Stimulated activated memory B cell treated with anti-CD40 and anti-IgM and Interleukin-4, amounts not matched to agents 10 μg/mL and 1 μg/mL and 100 μg/mL, for 72 hours (primary cell): ENCODE measurements at regions not wholly inside any gene's neighbourhood (a gene's known extent, or its start where the extent isn't known, plus 50 kb on each side); places are given as distances from the start of the nearest gene placed in this dataset.
"Not testable (repeated sequence)": the region's sequence is repeated elsewhere in the genome, so short reads cannot be mapped to it uniquely, and the experiment has no call there.

ENCODE experiments used
- ATAC-seq: fragments of 150-1000 bp; cut with Tn5 transposase; 2 replicates; pipeline ENCODE4 v1.10.0; 2021
- H3K27ac Mint-ChIP-seq: one replicate; pipeline ENCODE4 v1.8.0; 2022; ENCODE audit warnings: mild to moderate bottlenecking, mixed read lengths
- H3K27me3 Mint-ChIP-seq: one replicate; pipeline ENCODE4 v1.8.0; 2022; ENCODE audit warnings: mixed read lengths
- H3K36me3 Mint-ChIP-seq: one replicate; pipeline ENCODE4 v1.8.0; 2022; ENCODE audit warnings: mixed read lengths
- H3K4me1 Mint-ChIP-seq: one replicate; pipeline ENCODE4 v1.8.0; 2022; ENCODE audit warnings: mixed read lengths
- H3K4me3 Mint-ChIP-seq: one replicate; pipeline ENCODE4 v1.8.0; 2022; ENCODE audit warnings: mild to moderate bottlenecking, moderate library complexity, mixed read lengths
- H3K9me3 Mint-ChIP-seq: one replicate; pipeline ENCODE4 v1.8.0; 2022; ENCODE audit warnings: mixed read lengths

DNA sequence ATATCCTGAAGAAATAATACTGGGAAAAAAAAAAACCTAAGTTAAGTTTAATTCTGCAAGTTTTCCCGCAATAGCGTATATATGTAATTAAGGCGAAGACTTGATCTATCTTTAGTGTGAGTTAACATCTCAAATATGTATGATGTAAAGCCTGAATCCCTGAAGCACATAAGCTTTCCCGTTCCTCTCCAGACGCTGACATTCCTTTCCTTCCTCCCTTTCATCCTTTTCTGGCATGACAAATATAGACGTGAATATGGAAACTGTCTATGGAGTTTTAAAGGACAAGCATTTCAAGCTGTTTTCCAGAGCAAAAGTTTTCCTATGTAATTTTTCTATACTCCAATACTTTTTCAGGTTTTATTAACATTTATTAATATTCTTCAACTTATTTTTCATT is 637.0 kb downstream of the COL12A1 start:
- Mint-ChIP-seq H3K36me3 (no peaks in the 10 kb centered on the region), H3K4me3 (no peak overlapping the region), H3K27me3 (no peaks in the 10 kb centered on the region), H3K4me1 (no peaks in the 10 kb centered on the region), H3K9me3 (no peaks in the 10 kb centered on the region), H3K27ac (no peak overlapping the region)
- no peak for ATAC-seq

DNA sequence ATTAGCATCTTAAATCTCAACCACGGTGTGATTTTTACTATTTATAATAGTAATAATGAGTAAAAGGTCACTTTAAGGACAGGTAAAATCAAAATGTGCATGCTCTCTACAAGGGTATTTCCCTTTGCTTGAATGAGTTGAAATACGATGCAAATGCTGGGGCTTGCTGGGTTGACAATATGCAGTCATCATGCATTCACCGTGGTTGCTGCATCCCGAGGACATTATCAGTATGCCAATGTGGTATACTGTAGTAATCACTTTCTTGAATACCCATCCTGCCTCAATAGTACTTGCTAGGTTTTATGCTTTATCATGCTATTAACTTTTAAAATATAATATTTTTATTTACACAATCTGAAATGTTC is 637.9 kb downstream of the COL12A1 start:
- H3K4me3 Mint-ChIP-seq, ATAC-seq: not testable (repeated sequence)

DNA sequence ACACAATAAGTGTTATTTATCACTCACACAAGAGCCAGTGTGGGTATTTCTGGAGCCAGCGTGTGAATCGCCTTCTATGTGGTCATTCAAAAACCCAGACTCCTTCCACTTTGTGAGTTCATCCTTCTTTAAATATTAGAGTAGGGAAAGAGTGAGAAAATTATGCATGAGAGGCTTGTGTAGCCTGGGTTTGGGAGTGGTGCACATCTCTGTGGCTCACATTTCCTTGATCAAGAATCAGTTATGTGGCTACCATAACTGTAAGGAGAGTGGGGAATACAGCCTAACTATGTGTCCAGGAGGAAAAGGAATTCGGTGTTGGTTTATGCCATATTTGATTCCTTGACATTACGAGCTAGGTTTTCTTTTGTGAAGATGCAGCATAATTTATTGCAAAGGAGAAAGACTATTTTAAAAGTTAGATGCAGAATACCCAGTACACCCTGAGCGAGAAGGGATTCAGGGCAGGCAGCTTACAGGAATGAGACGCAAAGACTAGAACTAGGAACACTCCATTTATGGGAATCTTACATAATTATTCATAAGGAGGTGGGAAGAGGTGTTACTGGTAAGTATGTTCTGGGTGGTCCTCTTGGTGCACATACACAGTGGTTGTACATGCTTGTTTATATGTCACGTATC is 638.5 kb downstream of the COL12A1 start:
- ATAC-seq: no peak
- Mint-ChIP-seq H3K4me1 (no peaks in the 10 kb centered on the region), H3K27ac (no peak overlapping the region), H3K9me3 (no peaks in the 10 kb centered on the region), H3K36me3 (no peaks in the 10 kb centered on the region), H3K27me3 (no peaks in the 10 kb centered on the region), H3K4me3 (no peak overlapping the region)

More for the DNA sequence above, 637.9 kb downstream of the COL12A1 start:
- not testable (repeated sequence) for H3K27me3 Mint-ChIP-seq, H3K27ac Mint-ChIP-seq, H3K36me3 Mint-ChIP-seq, H3K4me1 Mint-ChIP-seq, H3K9me3 Mint-ChIP-seq

DNA sequence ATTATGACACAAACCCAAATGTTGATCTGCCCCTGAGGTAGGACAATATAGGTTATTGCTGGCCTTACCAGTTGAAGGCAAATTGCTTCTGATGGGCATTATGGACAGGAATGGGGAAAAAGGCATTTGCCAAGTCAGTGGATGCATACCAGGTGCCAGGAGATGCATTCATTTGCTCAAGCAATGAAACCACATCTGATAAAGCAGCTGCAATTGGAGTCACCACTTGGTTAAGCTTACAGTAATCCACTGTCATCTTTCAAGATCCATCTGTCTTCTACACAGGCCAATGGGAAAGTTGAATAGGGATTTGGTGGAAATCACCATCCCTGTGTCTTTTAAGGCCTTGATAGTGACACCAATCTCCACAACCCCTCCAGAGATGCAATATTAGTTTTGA is 648.6 kb downstream of the COL12A1 start:
- Mint-ChIP-seq H3K4me1 (no peaks in the 10 kb centered on the region), H3K27ac (no peak overlapping the region), H3K27me3 (no peaks in the 10 kb centered on the region), H3K36me3 (no peaks in the 10 kb centered on the region), H3K9me3 (peaks cover 3% of the 10 kb centered on the region), H3K4me3 (no peak overlapping the region)
- ATAC-seq: no peak

DNA sequence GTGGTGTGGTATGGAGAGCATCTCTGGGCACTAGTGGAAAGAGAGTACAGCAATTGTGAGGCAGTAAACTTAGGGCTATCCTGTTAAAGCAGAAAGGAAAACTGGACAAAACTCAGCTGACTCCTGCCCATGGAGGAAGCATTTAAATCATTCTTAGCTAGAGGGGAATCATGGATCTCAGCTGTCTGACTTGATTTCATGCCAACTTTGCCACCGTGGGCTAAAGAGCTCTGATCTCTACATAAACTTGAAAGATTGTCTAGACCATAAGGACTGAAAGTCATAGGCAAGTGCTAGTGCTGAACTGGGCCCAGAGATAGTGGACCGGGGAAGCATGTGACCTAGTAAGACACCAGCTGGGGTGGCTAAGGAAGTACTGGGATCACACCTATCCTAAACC is 651.8 kb downstream of the COL12A1 start:
- H3K4me3 Mint-ChIP-seq: no peak overlapping the region
- no peaks in the 10 kb centered on the region for H3K36me3 Mint-ChIP-seq
- H3K27ac Mint-ChIP-seq: no peak overlapping the region
- ATAC-seq: no peak
- H3K27me3 Mint-ChIP-seq: no peaks in the 10 kb centered on the region
- peaks cover 3% of the 10 kb centered on the region for H3K9me3 Mint-ChIP-seq
- H3K4me1 Mint-ChIP-seq: no peaks in the 10 kb centered on the region

DNA sequence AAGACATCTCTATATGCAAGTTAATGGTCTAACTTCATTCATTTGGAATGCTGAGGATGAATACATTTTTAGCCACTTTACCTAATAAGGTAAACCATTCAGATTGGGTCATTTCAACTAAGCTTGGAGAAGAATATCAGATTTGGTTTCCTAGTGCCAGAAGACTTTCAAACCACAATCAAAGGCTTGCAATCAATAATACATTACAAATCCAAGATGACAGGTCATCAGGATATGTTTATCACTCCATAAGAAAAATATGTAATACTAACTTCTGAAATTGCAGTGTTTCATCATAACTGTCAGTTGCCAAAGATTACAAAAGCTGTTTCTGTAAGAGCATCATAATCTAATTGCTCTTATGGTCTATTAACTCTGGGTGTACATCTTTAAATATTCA is 654.0 kb downstream of the COL12A1 start:
- Mint-ChIP-seq H3K9me3 (peaks cover 5% of the 10 kb centered on the region), H3K4me1 (no peaks in the 10 kb centered on the region), H3K27ac (no peak overlapping the region), H3K4me3 (no peak overlapping the region), H3K36me3 (no peaks in the 10 kb centered on the region), H3K27me3 (no peaks in the 10 kb centered on the region)
- ATAC-seq: no peak

DNA sequence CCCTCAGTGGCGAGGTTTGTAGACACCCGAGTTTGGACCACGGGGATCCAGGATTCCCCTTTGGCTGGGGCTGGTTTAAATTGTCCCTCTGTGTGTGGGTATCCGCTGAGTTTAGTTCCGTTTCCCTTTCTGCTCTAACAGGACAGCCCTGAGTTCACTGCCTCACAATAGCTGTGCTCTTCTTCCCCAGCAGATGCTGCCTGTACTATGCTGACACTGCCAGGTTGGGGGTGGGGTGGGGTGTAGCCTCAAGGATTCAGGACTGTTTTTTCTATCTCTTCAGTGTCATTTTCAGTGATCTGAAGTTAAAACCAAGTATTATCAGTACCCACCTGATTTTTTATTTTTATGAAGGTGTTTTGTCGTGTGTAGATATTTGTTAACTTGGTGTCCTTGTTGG is 655.0 kb downstream of the COL12A1 start:
- Mint-ChIP-seq H3K4me3 (no peak overlapping the region), H3K36me3 (no peaks in the 10 kb centered on the region), H3K27ac (no peak overlapping the region), H3K9me3 (peaks cover 5% of the 10 kb centered on the region), H3K4me1 (no peaks in the 10 kb centered on the region), H3K27me3 (no peaks in the 10 kb centered on the region)
- no peak for ATAC-seq

DNA sequence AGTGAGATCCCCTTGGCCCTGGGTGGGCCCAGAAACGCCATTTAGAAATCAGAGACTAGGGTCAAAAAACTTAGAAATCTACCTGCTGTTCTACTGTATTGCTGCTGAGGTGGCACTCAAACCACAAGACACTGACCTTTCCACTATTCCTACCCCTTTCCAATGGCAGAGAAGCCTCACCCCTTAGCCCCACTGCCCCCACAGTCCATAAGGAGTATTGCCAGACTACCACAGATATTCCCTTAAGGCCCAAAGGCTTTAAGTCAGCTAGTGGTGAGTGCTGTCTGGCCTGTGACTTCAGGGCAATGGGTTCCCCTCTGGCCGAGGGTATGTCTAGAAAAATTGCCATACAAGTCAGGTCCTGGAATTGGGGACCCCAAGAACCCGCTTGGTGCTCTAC is 656.1 kb downstream of the COL12A1 start:
- H3K27me3 Mint-ChIP-seq: no peaks in the 10 kb centered on the region
- H3K27ac Mint-ChIP-seq: no peak overlapping the region
- H3K4me1 Mint-ChIP-seq: no peaks in the 10 kb centered on the region
- H3K4me3 Mint-ChIP-seq: no peak overlapping the region
- peaks cover 8% of the 10 kb centered on the region for H3K9me3 Mint-ChIP-seq
- H3K36me3 Mint-ChIP-seq: no peaks in the 10 kb centered on the region
- ATAC-seq: no peak

DNA sequence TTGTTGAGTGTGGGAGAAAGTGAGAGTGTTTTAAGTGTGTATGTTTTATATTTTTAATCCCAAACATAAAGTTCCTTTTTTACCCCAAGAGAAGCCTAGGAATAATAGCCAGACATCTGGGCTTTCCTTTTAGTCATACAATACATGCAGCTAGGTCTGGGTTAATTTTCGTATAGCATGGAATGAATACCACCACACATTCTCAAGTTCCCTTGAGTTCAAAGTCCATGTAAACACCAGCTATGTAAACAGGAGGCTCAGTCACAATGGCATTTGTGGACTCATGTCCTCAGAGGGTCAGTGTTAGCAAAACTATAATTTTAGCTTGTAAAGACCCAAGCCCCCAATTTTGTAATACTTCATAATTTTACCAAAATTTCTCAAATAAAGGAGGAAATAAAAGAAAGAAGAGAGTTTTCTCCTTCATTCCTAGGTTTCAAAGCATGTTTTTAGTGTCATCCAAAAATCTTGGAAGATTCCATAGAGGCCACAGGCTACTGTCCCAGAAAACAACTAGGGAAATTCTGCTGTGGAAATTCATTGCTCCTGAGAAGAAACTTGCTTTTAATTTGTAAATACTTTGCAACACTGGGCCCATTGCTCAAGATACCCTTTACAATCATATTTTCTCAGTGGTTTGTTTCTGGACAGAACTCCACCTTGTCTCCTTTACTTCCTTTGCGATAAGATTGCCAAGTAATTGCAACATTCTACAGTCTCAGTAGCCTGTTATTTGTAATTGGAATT is 671.2 kb downstream of the COL12A1 start:
- no peak for ATAC-seq
- Mint-ChIP-seq H3K4me3 (no peak overlapping the region), H3K27ac (no peak overlapping the region), H3K27me3 (no peaks in the 10 kb centered on the region), H3K36me3 (no peaks in the 10 kb centered on the region), H3K9me3 (no peaks in the 10 kb centered on the region), H3K4me1 (no peaks in the 10 kb centered on the region)

DNA sequence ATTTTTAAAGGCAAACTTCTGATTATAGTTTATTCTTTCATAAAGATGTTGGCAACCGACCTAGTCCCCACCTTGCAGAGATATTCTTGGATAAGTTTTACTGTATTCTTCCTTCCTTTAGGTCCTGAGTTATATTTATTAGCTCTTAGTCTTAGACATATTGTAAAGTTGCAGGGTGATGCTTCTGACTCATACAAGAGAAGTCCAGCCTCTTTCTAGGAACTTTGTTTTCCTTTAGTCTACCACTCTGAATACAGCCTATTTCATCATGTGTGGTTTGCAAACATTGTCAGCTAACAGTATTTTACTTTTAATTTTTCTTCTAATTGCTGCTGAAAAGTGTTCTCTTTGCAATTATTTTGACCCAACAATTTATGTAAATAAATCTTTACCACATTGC is 686.7 kb downstream of the COL12A1 start:
- Mint-ChIP-seq H3K4me3 (no peak overlapping the region), H3K27me3 (no peaks in the 10 kb centered on the region), H3K9me3 (peaks cover 7% of the 10 kb centered on the region), H3K4me1 (no peaks in the 10 kb centered on the region), H3K36me3 (no peaks in the 10 kb centered on the region), H3K27ac (no peak overlapping the region)
- ATAC-seq: no peak

DNA sequence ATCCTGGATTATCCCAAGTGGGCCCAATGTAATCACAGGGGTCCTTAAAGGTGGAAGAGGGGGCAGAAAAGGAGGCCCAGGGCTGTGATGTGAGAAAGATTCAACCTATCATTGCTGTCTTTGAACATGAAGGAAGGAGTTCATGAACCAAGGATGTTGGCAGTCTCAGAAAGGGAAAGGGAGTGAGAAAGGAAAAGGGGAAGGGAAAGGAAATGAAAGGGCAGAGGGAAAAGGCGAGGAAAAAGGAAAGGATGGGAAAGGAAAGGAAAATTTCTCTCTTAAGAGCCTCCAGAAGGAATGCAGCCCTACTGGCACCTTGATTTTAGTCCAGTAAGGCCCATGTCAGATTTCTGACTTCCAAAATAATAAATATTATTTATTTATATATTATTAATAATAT is 687.8 kb downstream of the COL12A1 start:
- no peak overlapping the region for H3K4me3 Mint-ChIP-seq
- H3K27me3 Mint-ChIP-seq: no peaks in the 10 kb centered on the region
- no peak overlapping the region for H3K27ac Mint-ChIP-seq
- H3K4me1 Mint-ChIP-seq: no peaks in the 10 kb centered on the region
- peaks cover 4% of the 10 kb centered on the region for H3K9me3 Mint-ChIP-seq
- no peaks in the 10 kb centered on the region for H3K36me3 Mint-ChIP-seq
- ATAC-seq: no peak

DNA sequence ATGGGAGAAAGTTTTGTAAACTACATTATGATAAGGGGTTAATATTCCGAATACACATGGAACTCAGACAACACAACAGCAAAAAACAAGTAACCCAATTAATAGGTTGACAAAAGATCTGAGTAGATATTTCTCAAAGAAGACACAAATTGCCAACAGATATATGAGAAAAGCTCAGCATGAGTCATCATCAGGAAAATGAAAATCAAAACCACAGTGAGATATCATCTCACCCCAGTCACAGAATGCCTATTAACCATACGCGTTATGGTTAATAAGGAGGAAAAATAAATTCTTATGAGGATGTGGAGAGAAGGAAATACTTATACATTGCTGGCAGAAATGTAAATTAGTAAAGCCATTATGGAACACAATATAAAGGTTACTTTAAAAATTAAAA is 695.0 kb downstream of the COL12A1 start:
- no peak for ATAC-seq
- no peaks in the 10 kb centered on the region for H3K27me3 Mint-ChIP-seq
- H3K9me3 Mint-ChIP-seq: peaks cover 10% of the 10 kb centered on the region
- no peaks in the 10 kb centered on the region for H3K4me1 Mint-ChIP-seq
- no peak overlapping the region for H3K27ac Mint-ChIP-seq
- H3K4me3 Mint-ChIP-seq: no peak overlapping the region
- H3K36me3 Mint-ChIP-seq: no peaks in the 10 kb centered on the region

DNA sequence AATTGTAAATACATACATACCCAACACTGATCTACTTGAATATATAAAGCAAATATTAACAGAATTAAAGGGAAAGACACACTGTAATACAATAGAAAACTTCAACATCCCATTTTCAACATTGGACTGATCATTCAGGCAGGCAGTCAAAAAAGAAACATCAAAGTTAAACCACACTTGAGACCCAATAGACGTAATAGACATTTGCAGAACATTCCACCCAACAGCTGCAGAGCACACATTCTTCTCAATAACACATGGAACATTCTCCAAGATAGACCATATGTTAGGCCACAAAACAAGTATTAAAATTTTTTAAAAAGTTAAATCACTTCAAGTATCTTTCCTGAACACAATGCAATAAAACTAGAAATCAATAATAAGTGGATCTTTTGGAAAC is 698.2 kb downstream of the COL12A1 start:
- Mint-ChIP-seq H3K27me3 (no peaks in the 10 kb centered on the region), H3K9me3 (peaks cover 17% of the 10 kb centered on the region), H3K4me3 (no peak overlapping the region), H3K4me1 (no peaks in the 10 kb centered on the region), H3K36me3 (no peaks in the 10 kb centered on the region), H3K27ac (no peak overlapping the region)
- no peak for ATAC-seq

DNA sequence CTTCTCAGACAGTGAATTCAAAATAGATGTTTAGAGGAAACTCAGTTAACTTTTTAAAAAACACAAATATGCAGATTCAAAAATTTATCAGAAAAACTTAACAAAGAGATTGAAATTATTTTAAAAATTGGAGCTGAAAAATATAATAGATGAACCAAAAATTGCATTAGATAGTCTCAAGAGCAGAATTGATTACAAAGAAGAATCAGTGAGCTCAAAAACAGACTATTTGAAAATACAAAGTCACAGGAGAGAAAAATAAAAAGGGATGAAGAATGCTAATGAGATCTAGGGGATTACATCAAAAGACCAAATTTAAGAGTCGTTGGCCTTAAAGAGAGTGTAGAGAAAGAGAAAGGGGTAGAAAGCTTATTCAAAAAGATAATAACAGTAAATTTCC is 700.5 kb downstream of the COL12A1 start:
- H3K27ac Mint-ChIP-seq: no peak overlapping the region
- peaks cover 10% of the 10 kb centered on the region for H3K27me3 Mint-ChIP-seq
- ATAC-seq: no peak
- peaks cover 17% of the 10 kb centered on the region for H3K9me3 Mint-ChIP-seq
- H3K4me3 Mint-ChIP-seq: no peak overlapping the region
- H3K4me1 Mint-ChIP-seq: no peaks in the 10 kb centered on the region
- no peaks in the 10 kb centered on the region for H3K36me3 Mint-ChIP-seq

DNA sequence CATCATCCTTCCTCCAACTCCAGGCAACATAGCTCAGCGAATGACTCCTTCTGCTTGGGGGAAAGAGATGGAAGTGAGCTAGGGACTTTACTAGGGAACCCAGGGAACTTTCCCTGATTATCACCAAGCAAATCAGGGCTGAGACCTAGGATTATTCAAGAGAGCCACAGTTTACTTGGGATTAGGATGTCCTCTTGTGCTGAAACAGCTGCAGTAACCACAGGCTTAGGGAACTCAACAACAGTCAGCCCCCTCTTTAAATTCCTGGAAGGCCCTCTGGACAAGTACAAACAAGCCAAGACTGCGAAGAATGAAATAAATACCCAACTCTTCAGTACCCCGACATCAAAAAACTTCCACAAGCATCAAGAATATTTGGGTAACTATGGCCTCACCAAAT is 700.9 kb downstream of the COL12A1 start:
- ATAC-seq: no peak
- Mint-ChIP-seq H3K27me3 (peaks cover 10% of the 10 kb centered on the region), H3K4me1 (no peaks in the 10 kb centered on the region), H3K9me3 (peaks cover 17% of the 10 kb centered on the region), H3K36me3 (no peaks in the 10 kb centered on the region), H3K4me3 (no peak overlapping the region), H3K27ac (no peak overlapping the region)

DNA sequence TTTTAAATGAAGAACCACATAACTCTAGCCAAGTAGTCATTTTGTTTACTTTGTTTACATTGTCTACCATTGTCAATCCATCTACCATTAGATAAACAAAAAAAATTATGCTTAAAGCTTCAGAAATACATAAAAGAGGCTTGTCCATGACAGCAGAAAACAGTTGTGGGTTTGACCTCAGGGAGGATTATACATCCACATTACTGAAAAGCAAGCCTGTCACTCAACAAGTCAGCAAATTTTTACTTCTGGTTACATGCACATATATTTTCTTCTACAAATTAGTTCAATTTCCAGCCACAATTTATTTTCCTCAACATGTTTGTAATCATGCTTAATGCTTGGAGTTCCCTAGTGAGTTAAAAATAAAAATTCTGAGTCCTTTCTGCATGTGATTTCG is 713.3 kb downstream of the COL12A1 start:
- Mint-ChIP-seq H3K27me3 (no peaks in the 10 kb centered on the region), H3K36me3 (no peaks in the 10 kb centered on the region)
- ATAC-seq: no peak

More for the DNA sequence above, 713.3 kb downstream of the COL12A1 start:
- H3K4me1 Mint-ChIP-seq: no peaks in the 10 kb centered on the region
- no peak overlapping the region for H3K27ac Mint-ChIP-seq
- H3K9me3 Mint-ChIP-seq: no peaks in the 10 kb centered on the region
- no peak overlapping the region for H3K4me3 Mint-ChIP-seq
